AG04450 (cell line): ENCODE measurements at regions not wholly inside any gene's neighbourhood (a gene's known extent, or its start where the extent isn't known, plus 50 kb on each side); places are given as distances from the start of the nearest gene placed in this dataset.

Experiments
- CTCF ChIA-PET: fragments of 300-600, 350-600 bp; formaldehyde crosslinking; extraction: SDS; loops from one replicate; lab custom pipeline; 2022; ENCODE audit warnings: antibody characterized with exemption, inconsistent platforms; lab: Charles Lee
- POLR2A ChIA-PET: fragments of 350-600 bp; formaldehyde crosslinking; extraction: SDS; loops from one replicate; lab custom pipeline; 2021; ENCODE audit warnings: antibody characterized with exemption, inconsistent platforms; lab: Yijun Ruan, JAX
- DNase-seq: peaks from one replicate; pipeline ENCODE4 v3.0.0-alpha.2; 2011; ENCODE audit warnings: low read depth, low spot score
- H3K27ac ChIP-seq: one replicate; pipeline ENCODE4 v1.5.1; 2012; ENCODE audit warnings: low read depth, low read length, control low read depth
- H3K27me3 ChIP-seq: one replicate; pipeline ENCODE4 v1.6.0; 2012; ENCODE audit warnings: low read length; ENCODE audit not compliant: control insufficient read depth, insufficient read depth
- H3K4me3 ChIP-seq: 2 replicates; pipeline ENCODE4 v1.5.1; 2011; ENCODE audit warnings: mild to moderate bottlenecking, low read depth, low read length, control low read depth
- H3K9me3 ChIP-seq: 2 replicates; pipeline ENCODE4 v1.5.1; 2012; ENCODE audit warnings: low read length; ENCODE audit not compliant: control insufficient read depth, insufficient read depth
- TF ChIP-seq, protein P1 (sequence below): IDR thresholded peaks from 2 replicates; pipeline ENCODE4 v1.5.1; 2011; ENCODE audit warnings: low read depth, low read length, control low read depth, inconsistent platforms

DNA sequence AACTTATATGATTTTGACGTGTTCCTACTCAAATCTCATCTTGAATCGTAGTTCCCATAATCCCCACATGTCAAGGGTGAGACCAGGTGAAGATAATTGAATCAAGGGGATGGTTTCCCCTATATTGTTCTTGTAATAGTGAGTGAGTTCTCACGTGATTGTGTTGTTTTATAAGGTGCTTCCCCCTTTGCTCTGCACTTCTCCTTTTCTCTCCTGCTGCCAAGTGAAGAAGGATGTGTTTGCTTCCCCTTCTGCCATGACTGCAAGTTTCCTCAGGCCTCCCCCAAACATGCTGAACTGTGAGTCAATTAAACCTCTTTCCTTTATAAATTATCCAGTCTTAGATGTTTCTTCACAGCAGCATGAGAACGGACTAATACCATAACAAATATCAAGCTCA lies 83.2 kb downstream of the MANEA start:
- Histone ChIP-seq H3K27ac (no peak overlapping the region), H3K9me3 (no peaks in the 10 kb centered on the region), H3K4me3 (no peak overlapping the region), H3K27me3 (no peaks in the 10 kb centered on the region)
- no peak for DNase-seq
- ChIA-PET CTCF (no interaction called here), POLR2A (no interaction called here)
- TF ChIP-seq, protein P1, sequence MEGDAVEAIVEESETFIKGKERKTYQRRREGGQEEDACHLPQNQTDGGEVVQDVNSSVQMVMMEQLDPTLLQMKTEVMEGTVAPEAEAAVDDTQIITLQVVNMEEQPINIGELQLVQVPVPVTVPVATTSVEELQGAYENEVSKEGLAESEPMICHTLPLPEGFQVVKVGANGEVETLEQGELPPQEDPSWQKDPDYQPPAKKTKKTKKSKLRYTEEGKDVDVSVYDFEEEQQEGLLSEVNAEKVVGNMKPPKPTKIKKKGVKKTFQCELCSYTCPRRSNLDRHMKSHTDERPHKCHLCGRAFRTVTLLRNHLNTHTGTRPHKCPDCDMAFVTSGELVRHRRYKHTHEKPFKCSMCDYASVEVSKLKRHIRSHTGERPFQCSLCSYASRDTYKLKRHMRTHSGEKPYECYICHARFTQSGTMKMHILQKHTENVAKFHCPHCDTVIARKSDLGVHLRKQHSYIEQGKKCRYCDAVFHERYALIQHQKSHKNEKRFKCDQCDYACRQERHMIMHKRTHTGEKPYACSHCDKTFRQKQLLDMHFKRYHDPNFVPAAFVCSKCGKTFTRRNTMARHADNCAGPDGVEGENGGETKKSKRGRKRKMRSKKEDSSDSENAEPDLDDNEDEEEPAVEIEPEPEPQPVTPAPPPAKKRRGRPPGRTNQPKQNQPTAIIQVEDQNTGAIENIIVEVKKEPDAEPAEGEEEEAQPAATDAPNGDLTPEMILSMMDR, result no peak

DNA sequence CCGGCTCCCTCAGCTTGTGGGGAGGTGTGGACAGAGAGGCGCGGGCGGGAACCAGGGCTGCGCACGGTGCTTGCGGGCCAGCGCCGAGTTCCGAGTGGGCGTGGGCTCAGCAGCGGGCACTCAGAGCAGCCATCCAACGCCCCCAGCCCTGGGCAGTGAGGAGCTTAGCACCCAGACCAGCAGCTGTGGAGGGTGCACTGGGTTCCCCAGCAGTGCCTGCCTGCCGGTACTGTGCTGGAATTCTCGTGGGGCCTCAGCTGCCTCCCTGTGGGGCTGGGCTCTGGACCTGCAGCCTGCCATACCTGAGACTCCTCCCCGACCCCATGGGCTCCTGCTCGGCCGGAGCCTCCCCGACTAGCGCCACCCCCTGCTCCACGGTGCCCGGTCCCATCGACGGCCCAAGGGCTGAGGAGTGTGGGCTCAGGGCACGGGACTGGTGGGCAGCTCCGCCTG lies 92.7 kb downstream of the MANEA start:
- TF ChIP-seq, protein P1, result no peak
- POLR2A ChIA-PET, result no interaction called here
- no peak overlapping the region for H3K27ac ChIP-seq
- H3K27me3 ChIP-seq, result no peaks in the 10 kb centered on the region
- CTCF ChIA-PET, result no interaction called here
- H3K9me3 ChIP-seq, result peaks cover 8% of the 10 kb centered on the region
- no peak overlapping the region for H3K4me3 ChIP-seq
- no peak for DNase-seq

DNA sequence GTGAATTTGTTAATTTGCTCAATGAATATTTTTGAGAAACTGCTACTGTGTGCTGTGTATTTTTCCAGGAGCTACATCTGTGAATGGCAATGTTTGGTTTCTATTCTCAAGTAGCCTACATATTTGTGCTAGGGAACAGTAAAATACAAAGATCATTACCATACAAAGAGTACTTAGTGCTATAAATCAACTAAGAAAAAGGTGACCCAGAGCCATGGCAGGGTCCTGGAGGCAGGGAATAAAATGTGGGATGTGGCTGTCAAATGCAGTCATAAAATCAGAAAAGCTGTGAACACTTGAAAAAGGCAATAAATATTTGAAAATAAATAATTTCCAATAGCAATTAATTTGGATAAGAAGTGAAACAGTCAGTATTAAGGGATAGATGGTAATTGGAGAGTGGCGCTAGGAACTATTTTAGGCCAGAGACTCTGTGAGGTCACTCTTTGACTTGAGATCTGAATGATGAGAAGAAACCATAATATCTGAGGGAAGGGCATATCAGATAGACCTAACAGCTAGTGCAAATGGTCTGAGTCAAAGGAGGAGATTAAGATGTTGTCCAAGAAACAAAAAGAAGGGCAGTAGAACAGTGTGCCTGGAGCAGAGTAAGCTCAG lies 98.8 kb downstream of the MANEA start:
- no peaks in the 10 kb centered on the region for H3K9me3 ChIP-seq
- ChIA-PET CTCF (interaction anchor here (0.6 kb wide), 1 partner anchor 832 kb away, joined by 3 read pairs; no protein-coding TSS in a partner anchor), POLR2A (no interaction called here)
- H3K27me3 ChIP-seq, result no peaks in the 10 kb centered on the region
- H3K27ac ChIP-seq, result no peak overlapping the region
- TF ChIP-seq, protein P1, result no peak
- no peak for DNase-seq
- H3K4me3 ChIP-seq, result no peak overlapping the region

DNA sequence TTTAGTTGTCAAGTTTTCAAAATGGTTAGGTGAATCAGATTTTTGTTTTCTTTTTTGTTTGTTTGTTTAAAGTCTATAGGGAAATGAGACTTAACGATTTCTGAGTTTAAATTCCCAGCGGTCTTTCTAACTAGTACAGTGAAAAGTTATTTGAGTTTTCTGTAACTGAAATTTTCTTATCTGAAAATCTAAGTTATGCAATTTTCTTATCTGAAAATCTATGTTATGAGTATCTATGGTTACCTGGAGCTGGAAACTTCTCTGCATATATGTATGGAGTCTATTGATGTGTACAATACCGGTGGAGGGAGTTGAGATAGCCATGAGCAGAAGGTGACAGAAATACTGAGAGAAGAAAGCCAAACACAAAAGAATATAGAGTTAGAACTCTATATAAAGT lies 102.6 kb downstream of the MANEA start:
- TF ChIP-seq, protein P1, result no peak
- Histone ChIP-seq H3K27me3 (no peaks in the 10 kb centered on the region), H3K27ac (no peak overlapping the region), H3K4me3 (no peak overlapping the region), H3K9me3 (no peaks in the 10 kb centered on the region)
- ChIA-PET CTCF (no interaction called here), POLR2A (no interaction called here)
- DNase-seq, result no peak

DNA sequence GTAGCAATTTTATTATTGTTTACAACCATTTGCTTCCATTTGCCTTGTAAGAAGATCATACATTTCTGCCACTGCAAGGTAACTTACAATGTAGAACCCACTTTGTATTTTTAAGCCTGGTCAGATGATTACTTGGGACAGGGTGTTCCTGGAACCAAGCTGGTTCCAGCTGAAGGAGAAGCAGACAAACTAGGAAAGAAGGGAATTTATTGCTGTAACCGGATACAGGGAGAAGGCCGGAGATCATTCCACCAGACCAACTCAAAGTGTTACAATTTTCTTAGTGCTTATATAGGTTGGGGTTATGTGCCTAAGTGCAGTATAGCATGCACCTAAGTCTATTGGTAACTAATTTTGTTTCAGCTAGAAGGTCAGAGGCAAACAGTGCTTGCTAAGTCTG lies 104.4 kb downstream of the MANEA start:
- Histone ChIP-seq H3K4me3 (no peak overlapping the region), H3K27ac (no peak overlapping the region), H3K9me3 (no peaks in the 10 kb centered on the region), H3K27me3 (no peaks in the 10 kb centered on the region)
- CTCF ChIA-PET, result no interaction called here
- POLR2A ChIA-PET, result no interaction called here
- TF ChIP-seq, protein P1, result no peak
- no peak for DNase-seq
